ENCODE measurements at regions not wholly inside any gene's neighbourhood (a gene's known extent, or its start where the extent isn't known, plus 50 kb on each side); places are given as distances from the start of the nearest gene placed in this dataset.

DNA sequence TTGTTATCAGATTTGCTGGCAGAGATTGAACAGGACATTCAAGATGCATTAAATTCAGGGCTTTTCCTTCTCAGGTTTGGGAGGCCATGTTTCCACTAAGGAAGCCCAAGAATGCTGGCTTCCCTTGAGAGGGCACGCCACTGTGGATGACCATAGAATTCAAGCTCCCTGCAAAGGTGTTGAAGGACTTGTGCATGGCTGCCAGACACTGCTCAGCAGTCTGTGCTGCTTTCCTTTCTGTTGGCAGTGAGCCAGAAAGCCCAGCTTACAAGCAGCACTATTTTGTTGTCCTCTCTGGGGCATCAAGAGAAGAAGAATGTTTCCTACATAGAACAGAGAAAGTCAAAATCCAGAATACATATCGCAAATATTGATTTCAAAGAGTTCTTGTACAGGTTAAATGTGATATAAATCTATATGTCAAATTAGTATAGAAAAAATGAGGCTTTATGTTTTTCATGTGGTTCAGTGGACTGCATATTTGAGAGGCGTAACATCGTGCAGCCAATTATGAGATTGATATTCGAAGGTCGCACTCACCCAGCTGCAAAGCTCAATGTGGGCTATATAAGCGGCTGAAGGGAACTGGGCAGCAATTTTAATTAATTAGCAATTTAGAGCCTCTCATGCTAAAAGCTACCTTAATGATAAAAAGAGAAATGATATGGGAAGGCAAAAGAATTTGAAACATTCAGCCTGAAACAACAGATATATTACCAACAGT lies 103.1 kb upstream of the ISL1 start:
- H3K4me3 Mint-ChIP-seq, result no peak overlapping the region
- peaks cover 0 to 3% (median 0%) of the 10 kb centered on the region in 3 donors for H3K9me3 Mint-ChIP-seq
- H3K27me3 Mint-ChIP-seq, result no peaks in the 10 kb centered on the region
- no peak overlapping the region for H3K27ac Mint-ChIP-seq
- H3K4me1 Mint-ChIP-seq, result no peaks in the 10 kb centered on the region
- no peaks in the 10 kb centered on the region for H3K36me3 Mint-ChIP-seq

DNA sequence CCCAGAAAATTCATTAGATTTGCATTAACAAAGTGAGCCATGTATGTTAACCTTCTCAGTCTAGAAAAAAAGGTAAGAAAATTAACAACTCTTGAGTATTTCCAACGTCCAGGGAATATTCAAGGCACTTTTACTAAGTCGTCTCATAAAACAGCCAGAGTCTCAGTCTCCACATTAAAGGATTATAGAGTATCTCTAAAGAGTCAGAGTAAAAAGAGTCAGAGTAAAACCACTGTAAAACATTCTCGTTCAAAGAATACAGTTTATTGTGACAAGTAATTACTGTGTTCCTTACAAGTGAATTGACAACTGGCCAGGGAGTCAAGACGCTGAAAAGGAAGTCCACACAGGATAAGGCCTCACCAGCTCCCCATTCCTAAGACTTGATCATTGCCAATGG lies 97.2 kb upstream of the ISL1 start:
- Mint-ChIP-seq H3K4me1 (no peaks in the 10 kb centered on the region), H3K36me3 (no peaks in the 10 kb centered on the region), H3K27ac (no peak overlapping the region), H3K4me3 (no peak overlapping the region), H3K9me3 (peaks cover 0 to 3% (median 2%) of the 10 kb centered on the region in 3 donors), H3K27me3 (no peaks in the 10 kb centered on the region)

DNA sequence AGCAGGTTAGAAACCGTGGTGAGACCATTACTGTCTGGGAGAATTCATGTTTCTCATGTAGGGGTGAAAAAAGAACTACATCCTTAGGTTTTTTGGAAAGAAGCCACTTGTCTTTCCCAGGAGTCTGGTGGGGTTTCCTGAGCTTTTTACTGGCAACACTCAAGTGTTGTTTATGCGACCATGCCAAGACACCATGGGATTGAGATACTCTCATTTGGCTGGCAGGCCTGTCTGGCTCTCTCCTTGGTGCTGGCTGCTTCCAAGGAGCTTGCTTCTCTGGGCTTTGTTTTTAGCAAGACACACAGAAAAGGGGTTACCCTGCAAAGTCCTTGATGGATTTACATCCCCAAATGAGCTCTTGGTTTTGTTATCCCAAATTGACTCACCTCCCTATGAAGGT lies 80.9 kb upstream of the ISL1 start:
- H3K4me1 Mint-ChIP-seq, result no peaks in the 10 kb centered on the region
- H3K27ac Mint-ChIP-seq, result no peak overlapping the region
- H3K36me3 Mint-ChIP-seq, result no peaks in the 10 kb centered on the region
- H3K27me3 Mint-ChIP-seq, result no peaks in the 10 kb centered on the region
- H3K4me3 Mint-ChIP-seq, result no peak overlapping the region
- peaks cover 0 to 6% (median 4%) of the 10 kb centered on the region in 3 donors for H3K9me3 Mint-ChIP-seq

DNA sequence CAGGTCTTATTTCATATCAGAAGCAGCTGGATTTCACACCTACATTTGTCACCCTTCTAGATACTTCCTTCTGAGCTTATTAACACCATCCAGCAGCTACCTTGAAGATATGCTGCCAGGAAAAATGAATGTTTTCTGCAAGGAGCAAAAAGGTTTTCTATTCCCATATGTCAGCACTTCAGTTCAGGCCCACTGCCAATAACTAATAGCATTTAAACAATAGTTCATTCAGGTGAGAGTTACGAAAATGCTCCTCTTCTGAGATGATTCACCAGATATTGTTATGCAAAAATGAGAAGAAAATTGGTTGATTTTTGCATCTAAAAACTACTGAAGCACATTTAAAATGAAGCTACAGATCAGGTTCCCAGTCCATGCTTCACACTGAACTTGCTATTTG lies 56.4 kb upstream of the ISL1 start:
- Mint-ChIP-seq H3K27ac (no peak overlapping the region), H3K36me3 (no peaks in the 10 kb centered on the region), H3K9me3 (peaks cover 0 to 4% (median 2%) of the 10 kb centered on the region in 3 donors), H3K4me1 (no peaks in the 10 kb centered on the region), H3K27me3 (no peaks in the 10 kb centered on the region), H3K4me3 (no peak overlapping the region)
